GM12878 (cell line): ENCODE measurements at regions not wholly inside any gene's neighbourhood (a gene's known extent, or its start where the extent isn't known, plus 50 kb on each side); places are given as distances from the start of the nearest gene placed in this dataset.

Source experiments
- ASH2L ChIP-seq: fragments of 300-600, 200-600 bp; sonication (generic); IDR thresholded peaks from 2 replicates; pipeline ENCODE4 v1.6.1; 2017; ENCODE audit warnings: low read depth, mild to moderate bottlenecking, borderline replicate concordance
- CTCF ChIP-seq, 3 experiments: IDR thresholded peaks in 2 of 3; conservative IDR thresholded peaks in 1 of 3; 2 replicates each; pipeline ENCODE4 v1.5.1; 2011; ENCODE audit warnings: low read depth in 3 of 3, low read length in 3 of 3, mild to moderate bottlenecking in 3 of 3, control low read depth in 2 of 3, moderate library complexity in 2 of 3, inconsistent platforms in 1 of 3, mixed read lengths in 1 of 3; ENCODE audit not compliant: control insufficient read depth in 2 of 3, insufficient read depth in 1 of 3; ENCODE audit errors: extremely low read depth in 1 of 3
- EGR1 ChIP-seq, 2 experiments: IDR thresholded peaks; 1 replicate in 1 of 2; 2 replicates in 1 of 2; pipeline ENCODE4 v1.6.1; 2011 to 2012; ENCODE audit warnings: low read depth in 2 of 2, low read length in 2 of 2, borderline replicate concordance in 1 of 2, mild to moderate bottlenecking in 1 of 2, moderate library complexity in 1 of 2
- EZH2 ChIP-seq: IDR thresholded peaks from 2 replicates; pipeline ENCODE4 v1.6.1; 2012; ENCODE audit warnings: low read depth, mild to moderate bottlenecking, control low read depth, inconsistent platforms, low read length, borderline replicate concordance; ENCODE audit not compliant: control insufficient read depth
- HCFC1 ChIP-seq: fragments of 150-350 bp; IDR thresholded peaks from 2 replicates; pipeline ENCODE4 v1.6.1; 2014; ENCODE audit warnings: low read length
- HDGF ChIP-seq: fragments of 450-650 bp; IDR thresholded peaks from 2 replicates; pipeline ENCODE4 v1.6.1; 2016; ENCODE audit warnings: antibody characterized with exemption
- MEF2B ChIP-seq: fragments of 450-650 bp; IDR thresholded peaks from 2 replicates; pipeline ENCODE4 v1.6.1; 2018; ENCODE audit warnings: mild to moderate bottlenecking, moderate library complexity; ENCODE audit not compliant: partially characterized antibody, poor library complexity, severe bottlenecking
- POLR2A ChIP-seq: IDR thresholded peaks from 2 replicates; pipeline ENCODE4 v1.6.1; 2011; ENCODE audit warnings: low read depth, mild to moderate bottlenecking, low read length
- RBBP5 ChIP-seq: fragments of 200-600 bp; sonication (generic); conservative IDR thresholded peaks from 2 replicates; pipeline ENCODE4 v1.6.1; 2016
- TAF1 ChIP-seq: IDR thresholded peaks from 2 replicates; pipeline ENCODE4 v1.6.1; 2011; ENCODE audit warnings: mild to moderate bottlenecking, low read depth, low read length, borderline replicate concordance

- TF ChIP-seq TAF1: no peak
- no peak for TF ChIP-seq EGR1 (IDR thresholded peaks at IDR 0.05; ENCODE audit: borderline replicate concordance in 1 of 2, low read depth in 2 of 2, low read length in 2 of 2)
- TF ChIP-seq MEF2B: no peak
- TF ChIP-seq HCFC1: no peak
- TF ChIP-seq CTCF (IDR thresholded peaks at IDR 0.05 in 2 of 3, conservative IDR thresholded peaks at IDR 0.05 in 1 of 3; ENCODE audit: control insufficient read depth in 2 of 3, extremely low read depth in 1 of 3, insufficient read depth in 1 of 3, low read depth in 3 of 3, low read length in 3 of 3): no peak
- TF ChIP-seq RBBP5: no peak
- TF ChIP-seq POLR2A: no peak
- no peak for TF ChIP-seq EZH2
- TF ChIP-seq ASH2L: no peak
- no peak for TF ChIP-seq HDGF
Observed at GRCh38 chr10:28186461-28186860, 116.4 kb downstream of the MPP7 start.
